CD4-positive, alpha-beta T cell (primary cell): ENCODE measurements at regions not wholly inside any gene's neighbourhood (a gene's known extent, or its start where the extent isn't known, plus 50 kb on each side); places are given as distances from the start of the nearest gene placed in this dataset.

ENCODE experiments used
- ATAC-seq: fragments of 200-7000 bp; cut with Tn5 transposase; one replicate; pipeline ENCODE4 v1.10.0; 2022; ENCODE audit warnings: mild to moderate bottlenecking; ENCODE audit not compliant: poor library complexity
- CTCF ChIA-PET: fragments of 350-600 bp; sonication (Branson Sonifier 250); formaldehyde crosslinking; loops from one replicate; lab custom pipeline; 2021; ENCODE audit warnings: antibody characterized with exemption, inconsistent platforms; lab: Charles Lee
- POLR2A ChIA-PET: fragments of 350-600 bp; sonication (Branson Sonifier 250); formaldehyde crosslinking; loops from one replicate; lab custom pipeline; 2021; ENCODE audit warnings: antibody characterized with exemption, inconsistent platforms; lab: Charles Lee
- DNase-seq, 14 experiments: peaks; one replicate each; pipeline ENCODE4 v3.0.0-alpha.2; 2013 to 2020; ENCODE audit warnings: mixed read lengths in 2 of 14
- H3K27ac ChIP-seq, 2 donors: one replicate each; pipeline versions ENCODE4 v1.5.1 to v1.7.0; 2013; ENCODE audit warnings: low read length in 2 of 2, low read depth in 1 of 2, mild to moderate bottlenecking in 1 of 2
- H3K27me3 ChIP-seq, 2 experiments: 1 replicate in 1 of 2; 2 replicates in 1 of 2; pipeline versions ENCODE4 v1.6.1 to v1.7.0; 2013; ENCODE audit warnings: low read length in 2 of 2, control low read depth in 1 of 2, mild to moderate bottlenecking in 1 of 2, moderate library complexity in 1 of 2; ENCODE audit not compliant: insufficient read depth in 2 of 2, control insufficient read depth in 1 of 2
- H3K36me3 ChIP-seq: one replicate; pipeline ENCODE4 v1.6.1; 2013; ENCODE audit warnings: low read length, control low read depth; ENCODE audit not compliant: insufficient read depth
- H3K4me1 ChIP-seq: one replicate; pipeline ENCODE4 v1.6.1; 2013; ENCODE audit warnings: low read length, control low read depth; ENCODE audit not compliant: insufficient read depth
- H3K4me3 ChIP-seq: one replicate; pipeline ENCODE4 v1.5.1; 2013; ENCODE audit warnings: mild to moderate bottlenecking, low read length, moderate library complexity
- H3K9me3 ChIP-seq, 2 experiments: 1 replicate in 1 of 2; 2 replicates in 1 of 2; pipeline versions ENCODE4 v1.6.1 to v1.7.0; 2013; ENCODE audit warnings: low read length in 2 of 2, mild to moderate bottlenecking in 2 of 2, control low read depth in 1 of 2, moderate library complexity in 1 of 2; ENCODE audit not compliant: control insufficient read depth in 1 of 2, insufficient read depth in 1 of 2
- H3K27ac Mint-ChIP-seq: one replicate; pipeline ENCODE4 v1.8.0; 2020; ENCODE audit warnings: mixed read lengths
- H3K27me3 Mint-ChIP-seq: one replicate; pipeline ENCODE4 v1.8.0; 2021; ENCODE audit warnings: mixed read lengths
- H3K36me3 Mint-ChIP-seq: one replicate; pipeline ENCODE4 v1.8.0; 2021; ENCODE audit warnings: low read depth, mixed read lengths
- H3K4me1 Mint-ChIP-seq: one replicate; pipeline ENCODE4 v1.8.0; 2021; ENCODE audit warnings: low read depth, mixed read lengths
- H3K4me3 Mint-ChIP-seq: one replicate; pipeline ENCODE4 v1.8.0; 2020; ENCODE audit warnings: mild to moderate bottlenecking, mixed read lengths
- H3K9me3 Mint-ChIP-seq: one replicate; pipeline ENCODE4 v1.8.0; 2020; ENCODE audit warnings: mixed read lengths
- CTCF ChIP-seq: fragments of 200-600 bp; IDR thresholded peaks from one replicate; pipeline ENCODE4 v1.8.0; 2022; ENCODE audit warnings: antibody characterized with exemption, mild to moderate bottlenecking
- intact Hi-C, 2 experiments: fragments of 100-400 bp; cut with DNase I in 1 of 2; cut with micrococcal nuclease in 1 of 2; formaldehyde crosslinking; loops; one replicate each; pipeline versions ENCODE4 v1.15.1 to v1.9.0; 2023 to 2025; cut with DNase I, micrococcal nuclease

GRCh38 chr6:93829009-93829408 lies 409.6 kb upstream of the EPHA7 start:
- H3K9me3 Mint-ChIP-seq = peaks cover 10% of the 10 kb centered on the region
- Histone ChIP-seq H3K4me1 (no peaks in the 10 kb centered on the region), H3K9me3 (no peaks in the 10 kb centered on the region), H3K4me3 (no peak overlapping the region), H3K27me3 (no peaks in the 10 kb centered on the region), H3K27ac (no peak overlapping the region), H3K36me3 (no peaks in the 10 kb centered on the region)
- no peaks in the 10 kb centered on the region for H3K27me3 Mint-ChIP-seq
- H3K4me1 Mint-ChIP-seq = no peaks in the 10 kb centered on the region
- no peak for ATAC-seq
- no peak overlapping the region for H3K4me3 Mint-ChIP-seq
- intact Hi-C loops = no loop called here
- H3K27ac Mint-ChIP-seq = no peak overlapping the region
- ChIA-PET POLR2A (no interaction called here), CTCF (no interaction called here)
- no peak for TF ChIP-seq CTCF
- no peak for DNase-seq
- no peaks in the 10 kb centered on the region for H3K36me3 Mint-ChIP-seq

- Mint-ChIP-seq H3K4me1 (no peaks in the 10 kb centered on the region), H3K27me3 (no peaks in the 10 kb centered on the region), H3K4me3 (no peak overlapping the region), H3K9me3 (peaks cover 12% of the 10 kb centered on the region), H3K27ac (no peak overlapping the region), H3K36me3 (no peaks in the 10 kb centered on the region)
- CTCF ChIA-PET = no interaction called here
- no peak for ATAC-seq
- no peak for DNase-seq
- Histone ChIP-seq H3K27me3 (no peaks in the 10 kb centered on the region), H3K4me1 (no peaks in the 10 kb centered on the region), H3K4me3 (no peak overlapping the region), H3K36me3 (no peaks in the 10 kb centered on the region), H3K9me3 (no peaks in the 10 kb centered on the region), H3K27ac (no peak overlapping the region)
- intact Hi-C loops = no loop called here
- POLR2A ChIA-PET = no interaction called here
- TF ChIP-seq CTCF = no peak
Observed at GRCh38 chr6:93828553-93828952, 409.2 kb upstream of the EPHA7 start.

- H3K27me3 Mint-ChIP-seq = no peaks in the 10 kb centered on the region
- no peaks in the 10 kb centered on the region for H3K36me3 Mint-ChIP-seq
- no peak overlapping the region for H3K4me3 ChIP-seq
- no peaks in the 10 kb centered on the region for H3K9me3 ChIP-seq
- DNase-seq (no peak), ATAC-seq (no peak)
- no peak overlapping the region for H3K4me3 Mint-ChIP-seq
- H3K9me3 Mint-ChIP-seq = peaks cover 12% of the 10 kb centered on the region
- no peaks in the 10 kb centered on the region for H3K4me1 Mint-ChIP-seq
- no peaks in the 10 kb centered on the region for H3K4me1 ChIP-seq
- H3K36me3 ChIP-seq = no peaks in the 10 kb centered on the region
- TF ChIP-seq CTCF = no peak
- ChIA-PET CTCF (no interaction called here), POLR2A (no interaction called here)
- intact Hi-C loops = no loop called here
- H3K27me3 ChIP-seq = no peaks in the 10 kb centered on the region
- H3K27ac Mint-ChIP-seq = no peak overlapping the region
- H3K27ac ChIP-seq = no peak overlapping the region
Observed at GRCh38 chr6:93827728-93828127, 408.4 kb upstream of the EPHA7 start.
